Liver (tissue), 7 donors: ENCODE measurements at regions not wholly inside any gene's neighbourhood (a gene's known extent, or its start where the extent isn't known, plus 50 kb on each side); places are given as distances from the start of the nearest gene placed in this dataset.

Experiments used
- DNase-seq: peaks from one replicate; pipeline ENCODE4 v3.0.0-alpha.2; 2017; ENCODE audit warnings: low spot score
- H3K27ac ChIP-seq, 2 donors: one replicate each; pipeline ENCODE4 v1.7.0; 2013; ENCODE audit warnings: inconsistent platforms in 2 of 2, low read length in 2 of 2, control low read depth in 1 of 2, low read depth in 1 of 2, mild to moderate bottlenecking in 1 of 2
- H3K27me3 ChIP-seq, 4 donors: one replicate each; pipeline versions ENCODE4 v1.6.1 to v1.7.0; 2013; ENCODE audit warnings: low read length in 3 of 4, inconsistent platforms in 1 of 4, mild to moderate bottlenecking in 1 of 4, moderate library complexity in 1 of 4; ENCODE audit not compliant: control insufficient read depth in 4 of 4, insufficient read depth in 4 of 4
- H3K36me3 ChIP-seq, 4 donors: one replicate each; pipeline versions ENCODE4 v1.6.1 to v1.7.0; 2013; ENCODE audit warnings: low read length in 3 of 4, mild to moderate bottlenecking in 3 of 4, low read depth in 1 of 4, moderate library complexity in 1 of 4; ENCODE audit not compliant: control insufficient read depth in 4 of 4, insufficient read depth in 3 of 4
- H3K4me1 ChIP-seq, 4 donors: one replicate each; pipeline versions ENCODE4 v1.6.1 to v1.7.0; 2013; ENCODE audit warnings: low read length in 3 of 4, mild to moderate bottlenecking in 3 of 4, moderate library complexity in 1 of 4; ENCODE audit not compliant: control insufficient read depth in 4 of 4, insufficient read depth in 4 of 4
- H3K4me3 ChIP-seq, 3 donors: one replicate each; pipeline versions ENCODE4 v1.6.1 to v1.7.0; 2013; ENCODE audit warnings: low read length in 3 of 3, control low read depth in 1 of 3, low read depth in 1 of 3, mild to moderate bottlenecking in 1 of 3
- H3K9ac ChIP-seq, 2 donors: one replicate each; pipeline ENCODE4 v1.7.0; 2013; ENCODE audit warnings: low read length in 2 of 2, mild to moderate bottlenecking in 2 of 2, moderate library complexity in 2 of 2, control low read depth in 1 of 2, low read depth in 1 of 2
- H3K9me3 ChIP-seq, 4 donors: one replicate each; pipeline versions ENCODE4 v1.6.1 to v1.7.0; 2013; ENCODE audit warnings: low read length in 3 of 4; ENCODE audit not compliant: control insufficient read depth in 4 of 4
- EGR1 ChIP-seq, 2 donors: IDR thresholded peaks; 2 replicates each; pipeline ENCODE4 v1.6.1; 2016 to 2018; ENCODE audit warnings: antibody characterized with exemption in 2 of 2, low read depth in 2 of 2
- FOXA1 ChIP-seq: IDR thresholded peaks from 2 replicates; pipeline ENCODE4 v1.6.1; 2016; ENCODE audit warnings: antibody characterized with exemption
- FOXA2 ChIP-seq: IDR thresholded peaks from 2 replicates; pipeline ENCODE4 v1.6.1; 2016; ENCODE audit warnings: antibody characterized with exemption
- HNF4A ChIP-seq, 2 donors: conservative IDR thresholded peaks; 2 replicates each; pipeline ENCODE4 v1.6.1; 2016; ENCODE audit warnings: antibody characterized with exemption in 2 of 2, mild to moderate bottlenecking in 2 of 2
- HNF4G ChIP-seq: IDR thresholded peaks from 2 replicates; pipeline ENCODE4 v1.6.1; 2016; ENCODE audit warnings: antibody characterized with exemption
- JUND ChIP-seq, 2 donors: IDR thresholded peaks; 2 replicates each; pipeline ENCODE4 v1.6.1; 2016; ENCODE audit warnings: antibody characterized with exemption in 2 of 2
- NR2F2 ChIP-seq: IDR thresholded peaks from 2 replicates; pipeline ENCODE4 v1.6.1; 2016; ENCODE audit warnings: antibody characterized with exemption
- RAD21 ChIP-seq, 2 donors: IDR thresholded peaks; 2 replicates each; pipeline ENCODE4 v1.6.1; 2016; ENCODE audit warnings: antibody characterized with exemption in 2 of 2, mild to moderate bottlenecking in 2 of 2
- RXRA ChIP-seq, 2 donors: IDR thresholded peaks; 2 replicates each; pipeline ENCODE4 v1.6.1; 2017 to 2018; ENCODE audit warnings: antibody characterized with exemption in 2 of 2, mild to moderate bottlenecking in 1 of 2
- SP1 ChIP-seq: IDR thresholded peaks from 2 replicates; pipeline ENCODE4 v1.6.1; 2018; ENCODE audit warnings: antibody characterized with exemption, mild to moderate bottlenecking
- TAF1 ChIP-seq: conservative IDR thresholded peaks from 2 replicates; pipeline ENCODE4 v1.6.1; 2016; ENCODE audit warnings: antibody characterized with exemption, mild to moderate bottlenecking
- YY1 ChIP-seq: IDR thresholded peaks from 2 replicates; pipeline ENCODE4 v1.6.1; 2016; ENCODE audit warnings: antibody characterized with exemption, mild to moderate bottlenecking
- WGBS: extraction: QIAGEN DNeasy Blood & Tissue Kit; methylation state at CpG from one replicate; pipeline ENCODE4 v1.1.7; 2013; 5-methylcytosine and 5-hydroxymethylcytosine counted together
- TF ChIP-seq, protein P1 (sequence below): IDR thresholded peaks from 2 replicates; pipeline ENCODE4 v1.6.1; 2016; ENCODE audit warnings: antibody characterized with exemption
- TF ChIP-seq, protein P2 (sequence below): IDR thresholded peaks from 2 replicates; pipeline ENCODE4 v1.6.1; 2016; ENCODE audit warnings: antibody characterized with exemption
- TF ChIP-seq, protein P3 (sequence below): IDR thresholded peaks from 2 replicates; pipeline ENCODE4 v1.6.1; 2016; ENCODE audit warnings: antibody characterized with exemption
- donor health status: healthy.
- donor health status: healthy.
- donor health status: healthy.
- donor health status: healthy.

DNA sequence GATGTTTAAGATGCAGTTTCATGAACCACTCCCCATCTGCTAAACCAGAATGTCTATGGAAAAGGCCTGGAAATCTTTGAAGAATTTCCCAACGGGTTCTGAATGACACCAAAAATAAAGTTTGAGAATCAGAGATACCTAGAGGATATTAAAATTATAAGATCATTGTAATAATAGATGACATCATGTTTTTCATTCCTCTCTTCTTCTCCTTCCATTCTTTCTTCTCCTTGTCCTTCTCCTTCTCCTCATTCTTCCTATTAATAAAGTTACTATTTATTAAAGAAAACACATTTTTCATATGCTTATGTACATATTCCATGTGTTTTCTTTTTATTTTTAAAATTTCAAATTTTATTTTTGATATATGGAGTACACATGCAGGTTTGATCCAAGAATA is 1449.4 kb downstream of the LRFN5 start:
- no peak for DNase-seq
- Histone ChIP-seq H3K9ac (no peak overlapping the region), H3K27me3 (no peaks in the 10 kb centered on the region), H3K4me1 (no peaks in the 10 kb centered on the region), H3K9me3 (no peaks in the 10 kb centered on the region), H3K36me3 (no peaks in the 10 kb centered on the region), H3K4me3 (no peak overlapping the region), H3K27ac (no peak overlapping the region)
- 42% methylated on average over 1 of the region's 1 CpG for WGBS
- TF ChIP-seq FOXA1, result no peak
- TF ChIP-seq, protein P1, sequence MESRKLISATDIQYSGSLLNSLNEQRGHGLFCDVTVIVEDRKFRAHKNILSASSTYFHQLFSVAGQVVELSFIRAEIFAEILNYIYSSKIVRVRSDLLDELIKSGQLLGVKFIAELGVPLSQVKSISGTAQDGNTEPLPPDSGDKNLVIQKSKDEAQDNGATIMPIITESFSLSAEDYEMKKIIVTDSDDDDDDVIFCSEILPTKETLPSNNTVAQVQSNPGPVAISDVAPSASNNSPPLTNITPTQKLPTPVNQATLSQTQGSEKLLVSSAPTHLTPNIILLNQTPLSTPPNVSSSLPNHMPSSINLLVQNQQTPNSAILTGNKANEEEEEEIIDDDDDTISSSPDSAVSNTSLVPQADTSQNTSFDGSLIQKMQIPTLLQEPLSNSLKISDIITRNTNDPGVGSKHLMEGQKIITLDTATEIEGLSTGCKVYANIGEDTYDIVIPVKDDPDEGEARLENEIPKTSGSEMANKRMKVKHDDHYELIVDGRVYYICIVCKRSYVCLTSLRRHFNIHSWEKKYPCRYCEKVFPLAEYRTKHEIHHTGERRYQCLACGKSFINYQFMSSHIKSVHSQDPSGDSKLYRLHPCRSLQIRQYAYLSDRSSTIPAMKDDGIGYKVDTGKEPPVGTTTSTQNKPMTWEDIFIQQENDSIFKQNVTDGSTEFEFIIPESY, result no peak
- TF ChIP-seq FOXA2, result no peak
- no peak for TF ChIP-seq EGR1 (IDR thresholded peaks at IDR 0.05; ENCODE audit: low read depth in 2 of 2)
- TF ChIP-seq HNF4G, result no peak
- no peak for TF ChIP-seq SP1
- TF ChIP-seq RAD21 (IDR thresholded peaks at IDR 0.05), result no peak
- TF ChIP-seq NR2F2, result no peak

DNA sequence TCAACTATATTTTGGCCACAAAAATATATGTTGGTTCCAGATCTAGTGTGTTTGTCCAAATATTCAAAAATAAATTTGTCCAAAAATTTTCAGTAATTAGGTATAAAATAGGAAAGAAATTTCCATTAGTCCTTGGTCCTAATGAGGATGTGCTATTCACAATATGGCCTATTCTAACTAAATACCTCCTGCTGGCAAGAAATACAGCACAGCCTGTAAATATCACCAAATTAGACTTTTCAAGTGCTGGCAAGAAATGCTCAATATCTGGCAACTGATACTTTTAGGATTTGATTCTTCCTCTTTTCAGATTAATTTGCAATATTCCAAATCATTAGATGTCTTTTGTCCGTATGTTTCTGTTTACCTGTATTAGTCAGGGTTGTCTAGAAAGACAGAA is 1446.2 kb downstream of the LRFN5 start:
- WGBS, result 75% methylated on average over 1 of the region's 1 CpG
- no peak overlapping the region for H3K4me3 ChIP-seq
- H3K36me3 ChIP-seq, result no peaks in the 10 kb centered on the region
- H3K4me1 ChIP-seq, result no peaks in the 10 kb centered on the region
- no peak for DNase-seq
- H3K27ac ChIP-seq, result no peak overlapping the region
- no peaks in the 10 kb centered on the region for H3K9me3 ChIP-seq
- TF ChIP-seq EGR1 (IDR thresholded peaks at IDR 0.05; ENCODE audit: low read depth in 2 of 2), result no peak
- TF ChIP-seq FOXA2, result no peak
- TF ChIP-seq, protein P1, result no peak
- TF ChIP-seq, protein P2, sequence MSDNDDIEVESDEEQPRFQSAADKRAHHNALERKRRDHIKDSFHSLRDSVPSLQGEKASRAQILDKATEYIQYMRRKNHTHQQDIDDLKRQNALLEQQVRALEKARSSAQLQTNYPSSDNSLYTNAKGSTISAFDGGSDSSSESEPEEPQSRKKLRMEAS, result no peak
- no peak for TF ChIP-seq HNF4G
- no peak for TF ChIP-seq TAF1
- no peak for TF ChIP-seq HNF4A (conservative IDR thresholded peaks at IDR 0.05)
- no peak for TF ChIP-seq RXRA (IDR thresholded peaks at IDR 0.05)
- TF ChIP-seq SP1, result no peak
- no peak for TF ChIP-seq RAD21 (IDR thresholded peaks at IDR 0.05)
- TF ChIP-seq YY1, result no peak
- no peak for TF ChIP-seq JUND (IDR thresholded peaks at IDR 0.05)
- TF ChIP-seq, protein P3, sequence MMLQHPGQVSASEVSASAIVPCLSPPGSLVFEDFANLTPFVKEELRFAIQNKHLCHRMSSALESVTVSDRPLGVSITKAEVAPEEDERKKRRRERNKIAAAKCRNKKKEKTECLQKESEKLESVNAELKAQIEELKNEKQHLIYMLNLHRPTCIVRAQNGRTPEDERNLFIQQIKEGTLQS, result no peak
- no peaks in the 10 kb centered on the region for H3K27me3 ChIP-seq
- no peak overlapping the region for H3K9ac ChIP-seq

DNA sequence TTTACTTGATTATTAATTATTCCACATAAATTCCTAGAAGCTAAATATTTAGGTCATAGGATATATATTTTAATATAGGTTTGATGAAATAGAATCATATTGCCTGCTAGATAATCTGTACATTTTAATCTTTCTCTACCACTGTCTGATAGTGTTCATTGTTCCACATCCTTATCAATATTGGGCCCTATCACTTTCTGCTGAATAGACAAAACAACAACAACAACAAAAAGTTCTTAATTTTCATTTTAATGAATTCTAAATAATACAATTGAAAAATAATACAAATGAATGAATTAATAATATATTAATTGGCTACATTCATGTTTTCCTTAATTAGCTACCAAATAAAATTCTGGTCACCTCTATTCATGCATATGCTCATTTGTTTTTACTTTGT is 1437.2 kb downstream of the LRFN5 start:
- no peak overlapping the region for H3K4me3 ChIP-seq
- no peak overlapping the region for H3K27ac ChIP-seq
- peaks cover 0 to 3% (median 0%) of the 10 kb centered on the region in 4 donors for H3K4me1 ChIP-seq
- no peaks in the 10 kb centered on the region for H3K27me3 ChIP-seq
- TF ChIP-seq EGR1 (IDR thresholded peaks at IDR 0.05; ENCODE audit: low read depth in 2 of 2), result no peak
- TF ChIP-seq YY1, result no peak
- no peak for TF ChIP-seq SP1
- no peak for TF ChIP-seq NR2F2
- TF ChIP-seq TAF1, result no peak
- TF ChIP-seq, protein P3, result no peak
- TF ChIP-seq, protein P1, result no peak
- no peaks in the 10 kb centered on the region for H3K9me3 ChIP-seq
- H3K36me3 ChIP-seq, result no peaks in the 10 kb centered on the region
- H3K9ac ChIP-seq, result no peak overlapping the region
- DNase-seq, result no peak
